ENCODE measurements at regions not wholly inside any gene's neighbourhood (a gene's known extent, or its start where the extent isn't known, plus 50 kb on each side); places are given as distances from the start of the nearest gene placed in this dataset.

DNA sequence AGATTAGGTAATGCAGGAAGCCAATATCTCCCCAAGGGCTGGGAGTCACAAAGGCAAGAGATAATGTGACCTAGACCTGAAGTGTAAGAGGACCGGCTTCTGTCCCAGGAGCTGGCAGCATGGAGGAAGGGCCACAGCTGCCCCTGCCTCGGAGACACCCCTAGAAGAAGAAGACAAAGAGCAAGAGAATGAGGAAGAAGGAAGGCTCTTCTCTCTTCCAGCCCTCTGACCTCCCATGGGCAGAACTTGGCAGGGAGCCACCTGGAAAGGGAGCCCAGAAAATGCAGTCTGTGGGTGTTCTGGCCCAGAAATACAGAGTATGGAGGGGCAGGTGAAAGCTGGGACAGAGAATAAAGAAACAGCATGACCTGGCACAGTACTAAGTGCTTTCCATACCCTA is 151.0 kb downstream of the C5orf15 start:
- no peak for TF ChIP-seq POLR2AphosphoS5 (IDR thresholded peaks at IDR 0.05; ENCODE audit: low read depth, low read length)
- no peak for TF ChIP-seq POLR2A (IDR thresholded peaks at IDR 0.05; ENCODE audit: low read depth, low read length)
- no peak for TF ChIP-seq SPI1 (IDR thresholded peaks at IDR 0.05; ENCODE audit: low read depth, low read length)
